NCI-H345 treated with DMSO at 0.1 percent for 48 hours (cell line): ENCODE measurements at regions not wholly inside any gene's neighbourhood (a gene's known extent, or its start where the extent isn't known, plus 50 kb on each side); places are given as distances from the start of the nearest gene placed in this dataset.

Experiments used
- DNase-seq: peaks from one replicate; lab custom pipeline; 2025; ENCODE audit not compliant: unreplicated experiment; lab: John Stamatoyannopoulos, UW

GRCh38 chr3:72380711-72381493 is 467.3 kb downstream of the SHQ1 start:
- no peak for DNase-seq

DNA sequence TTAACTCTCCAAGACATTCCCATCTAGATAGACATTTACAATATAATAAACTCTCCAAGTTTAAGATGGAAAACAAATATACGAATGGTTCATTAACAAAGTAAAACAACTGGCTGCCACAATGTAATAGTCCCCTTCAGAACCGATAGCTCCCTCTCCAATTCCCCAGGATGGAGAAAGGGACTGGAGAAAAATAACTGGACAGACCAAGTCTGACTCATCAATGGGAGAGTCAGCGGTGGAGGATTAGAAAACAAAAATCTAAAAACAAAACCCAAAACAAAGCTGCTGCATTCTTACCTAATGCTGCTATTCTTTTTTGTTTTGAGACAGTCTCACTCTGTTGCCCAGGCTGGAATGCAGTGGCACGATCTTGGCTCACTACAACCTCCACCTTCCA is 468.1 kb downstream of the SHQ1 start:
- no peak for DNase-seq

GRCh38 chr3:72379500-72380187 is 468.6 kb downstream of the SHQ1 start:
- DNase-seq, result peak; percentile 78

GRCh38 chr3:72378287-72378686 is 470.0 kb downstream of the SHQ1 start:
- no peak for DNase-seq

- no peak for DNase-seq
Observed at GRCh38 chr3:72376956-72377710, 471.1 kb downstream of the SHQ1 start.

DNA sequence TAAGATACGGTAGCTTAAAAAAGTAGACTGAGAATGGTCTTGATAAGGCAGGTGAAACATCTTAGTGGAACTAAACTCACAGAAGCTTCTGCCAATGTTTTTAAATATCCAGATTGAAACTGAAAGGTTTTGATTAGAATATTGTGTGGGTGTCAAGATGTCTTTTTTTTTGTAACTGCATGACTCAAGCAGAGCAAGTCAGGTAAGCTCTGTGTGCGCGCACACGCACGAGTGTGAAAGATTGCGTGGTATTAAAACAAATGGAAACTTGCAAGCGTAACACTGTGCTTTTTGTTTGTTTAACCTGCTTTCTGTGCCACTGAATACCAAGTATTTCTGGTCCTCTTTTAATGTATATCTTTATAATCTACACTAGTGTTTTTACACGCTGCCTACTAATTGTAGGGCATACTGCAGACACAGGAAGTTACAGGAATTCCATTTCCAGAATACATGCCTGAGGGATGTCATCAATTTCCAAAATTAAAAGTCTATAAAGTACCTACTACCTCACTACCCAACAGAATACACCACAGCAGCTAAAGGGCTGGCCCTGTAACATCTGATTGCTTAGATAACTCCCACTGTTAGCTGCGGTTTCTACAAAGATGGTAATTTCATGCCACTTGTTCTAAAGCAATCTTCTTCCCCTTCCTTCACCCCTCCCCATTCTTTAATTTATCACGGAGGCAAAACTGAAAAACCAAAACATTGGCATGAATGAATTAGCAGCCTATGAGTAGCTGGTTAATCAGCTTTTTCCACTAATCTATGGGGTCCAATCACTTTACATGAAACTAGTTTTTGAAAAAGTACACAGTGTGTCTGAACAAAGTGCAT is 472.8 kb downstream of the SHQ1 start:
- DNase-seq, result no peak

- DNase-seq, result no peak
Observed at GRCh38 chr3:72373139-72373538, 475.1 kb downstream of the SHQ1 start.

DNA sequence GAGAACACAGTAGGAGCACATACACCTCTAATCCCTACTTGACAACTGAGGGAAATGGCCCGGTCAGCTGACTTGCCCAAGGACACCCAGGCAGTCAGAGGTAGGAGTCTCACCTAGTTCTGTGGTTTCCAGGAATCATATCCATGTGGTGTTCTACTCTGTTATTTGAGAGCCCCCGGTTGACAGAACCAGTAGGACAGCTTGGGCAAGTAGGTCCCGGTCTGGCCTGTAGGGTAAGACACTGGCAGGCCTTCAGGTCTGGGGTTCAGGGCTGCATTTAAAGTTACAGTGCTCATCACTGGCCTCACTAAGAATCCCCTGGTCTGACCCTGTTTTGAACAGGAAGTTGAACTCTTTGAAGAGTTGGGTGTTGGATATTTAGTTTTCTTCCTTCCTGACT is 476.1 kb downstream of the SHQ1 start:
- DNase-seq, result no peak

DNA sequence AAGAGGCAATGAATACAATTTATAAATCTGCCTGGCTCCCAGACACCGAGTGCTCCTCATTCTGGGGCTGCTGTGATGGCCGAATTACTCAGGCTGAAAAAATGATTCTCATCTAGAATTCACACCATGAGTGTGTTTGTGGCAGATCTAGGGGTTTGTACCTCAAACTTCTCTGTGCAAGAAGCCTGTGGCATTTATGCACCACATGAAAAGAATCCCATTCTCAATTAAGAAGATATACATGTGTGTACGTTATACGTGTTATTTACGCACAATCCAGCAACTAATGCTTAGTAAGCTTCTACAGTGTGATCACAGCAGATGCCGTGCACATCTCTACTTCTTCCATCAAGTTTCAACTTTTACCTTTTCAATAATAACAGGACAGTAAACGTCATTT is 476.8 kb downstream of the SHQ1 start:
- DNase-seq, result no peak

DNA sequence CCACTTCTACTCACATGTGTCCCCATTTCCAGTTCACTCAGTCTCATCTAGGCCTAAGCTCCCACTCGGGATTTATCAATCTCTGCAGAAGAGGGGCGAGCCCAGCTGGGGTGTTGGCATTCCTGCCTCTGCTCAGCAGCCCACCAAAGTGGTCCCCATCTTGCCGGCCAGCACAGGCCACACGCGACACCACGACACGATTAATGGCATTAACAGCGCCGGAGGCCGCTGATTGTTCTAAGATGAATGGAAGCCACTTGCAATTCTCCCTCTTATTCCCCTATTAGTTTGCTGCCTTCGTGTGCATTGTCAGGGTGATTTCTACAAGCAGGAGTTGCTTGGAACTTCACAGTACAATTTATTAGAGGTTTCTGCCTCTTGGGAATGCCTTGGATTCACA is 477.3 kb downstream of the SHQ1 start:
- DNase-seq, result no peak

GRCh38 chr3:72369681-72370080 is 478.6 kb downstream of the SHQ1 start:
- no peak for DNase-seq

DNA sequence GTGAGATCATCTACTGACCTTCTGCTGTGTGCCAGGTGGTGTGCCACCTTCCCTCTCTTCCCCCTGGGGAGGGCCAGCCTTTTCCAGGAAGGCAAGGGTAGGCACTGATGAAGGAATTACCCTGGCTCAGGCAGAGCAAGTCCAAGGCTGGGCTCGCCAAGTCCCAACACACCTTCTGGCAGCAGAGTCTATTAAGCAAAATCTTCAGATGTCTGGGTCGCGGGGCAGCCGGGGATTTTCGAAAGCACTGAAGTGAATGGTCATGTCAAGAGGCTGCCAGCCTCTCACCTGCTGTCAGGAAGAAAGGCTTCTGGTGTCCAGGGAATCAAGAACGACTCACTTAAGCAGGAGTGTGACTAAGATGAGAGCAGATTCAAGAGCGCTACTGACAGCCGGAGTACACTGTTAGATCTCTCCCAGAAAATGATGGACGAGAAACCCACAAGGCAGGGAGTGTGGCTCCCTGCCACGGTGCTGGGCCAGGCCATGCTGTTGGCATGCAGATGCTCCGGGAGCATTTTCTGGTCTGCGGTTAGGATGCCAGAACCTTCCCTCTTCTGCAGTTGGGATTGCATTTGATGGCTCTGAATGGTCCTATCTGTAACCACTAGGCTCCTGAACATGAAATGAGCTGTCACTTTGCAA is 479.8 kb downstream of the SHQ1 start:
- DNase-seq, result no peak

GRCh38 chr3:72361990-72362389 is 486.3 kb downstream of the SHQ1 start:
- no peak for DNase-seq

- DNase-seq, result no peak
Observed at GRCh38 chr3:72359743-72360142, 488.5 kb downstream of the SHQ1 start.

- no peak for DNase-seq
Observed at GRCh38 chr3:72355168-72355567, 493.1 kb downstream of the SHQ1 start.

- no peak for DNase-seq
Observed at GRCh38 chr3:72354486-72354885, 493.8 kb downstream of the SHQ1 start.

GRCh38 chr3:72353236-72354128 is 494.8 kb downstream of the SHQ1 start:
- no peak for DNase-seq

GRCh38 chr3:72352176-72352575 is 496.1 kb downstream of the SHQ1 start:
- DNase-seq, result no peak

- no peak for DNase-seq
Observed at GRCh38 chr3:72351536-72351935, 496.7 kb downstream of the SHQ1 start.
